ENCODE measurements at regions not wholly inside any gene's neighbourhood (a gene's known extent, or its start where the extent isn't known, plus 50 kb on each side); places are given as distances from the start of the nearest gene placed in this dataset.

GRCh38 chr21:35504277-35504676, 455.2 kb upstream of the RUNX1 start:
- intact Hi-C loops (cut with micrococcal nuclease) (no loop called here), dilution Hi-C loops (cut with MboI; ENCODE audit: extremely low pct_ligation_motif_present, low sequenced_read_pairs) (no loop called here)
- ChIA-PET CTCF (interaction anchor here (1.0 to 2.2 kb wide), 4 partner anchors 16 to 336 kb away, joined by 3 to 5 read pairs (median 4); no protein-coding TSS in a partner anchor), POLR2A (no interaction called here)
- Histone ChIP-seq H2AFZ (ENCODE audit: low read depth, low read length) (no peak overlapping the region), H3K27me3 (ENCODE audit: control insufficient read depth in 2 of 2, insufficient read depth in 2 of 2, low read length in 2 of 2) (peaks cover 8 to 18% of the 10 kb centered on the region in 2 experiments), H3K9me1 (replicated peaks; ENCODE audit: control insufficient read depth, extremely low read depth, insufficient read depth, low read length) (no peaks in the 10 kb centered on the region), H3K9ac (replicated peaks; ENCODE audit: extremely low read depth, insufficient read depth, low read length) (no peak overlapping the region), H3K4me2 (ENCODE audit: insufficient read depth, low read length) (no peak overlapping the region), H4K20me1 (replicated peaks; ENCODE audit: control insufficient read depth, extremely low read depth, insufficient read depth, low read length) (no peaks in the 10 kb centered on the region), H3K4me1 (ENCODE audit: control insufficient read depth, extremely low read depth, insufficient read depth, low read length) (peaks cover 2% of the 10 kb centered on the region), H3K27ac (ENCODE audit: insufficient read depth, low read depth, low read length) (no peak overlapping the region), H3K4me3 (replicated peaks in 1 of 3; ENCODE audit: insufficient read depth in 1 of 3, low read depth in 1 of 3, low read length in 3 of 3) (no peak overlapping the region), H3K79me2 (ENCODE audit: control insufficient read depth, insufficient read depth, low read length) (no peaks in the 10 kb centered on the region), H3K9me3 (replicated peaks; ENCODE audit: control insufficient read depth, insufficient read depth, low read length) (no peaks in the 10 kb centered on the region), H3K36me3 (ENCODE audit: control insufficient read depth in 2 of 2, extremely low read depth in 1 of 2, insufficient read depth in 2 of 2, low read length in 2 of 2) (no peaks in the 10 kb centered on the region)
- DNase-seq (ENCODE audit: low read depth, low spot score) (no peak), FAIRE-seq (no peak)
- no TSS peak for BruUV-seq (replicated peaks)
- TF ChIP-seq MAX (IDR thresholded peaks at IDR 0.05; ENCODE audit: insufficient read depth, insufficient read length) = no peak
- TF ChIP-seq FOS (IDR thresholded peaks at IDR 0.05; ENCODE audit: borderline replicate concordance, insufficient read depth, low read length) = no peak
- TF ChIP-seq POLR2AphosphoS5 (IDR thresholded peaks at IDR 0.05; ENCODE audit: insufficient read depth, low read depth, low read length) = no peak
- no peak for TF ChIP-seq EZH2 (IDR thresholded peaks at IDR 0.05; ENCODE audit: borderline replicate concordance, low read depth, low read length, severe bottlenecking)
- TF ChIP-seq CTCF (IDR thresholded peaks at IDR 0.05; ENCODE audit: extremely low read depth in 1 of 2, insufficient read depth in 1 of 2, low read depth in 1 of 2, low read length in 2 of 2) = no peak
- no peak for TF ChIP-seq POLR2A (IDR thresholded peaks at IDR 0.05; ENCODE audit: low read depth, low read length)
- TF ChIP-seq MYC (IDR thresholded peaks at IDR 0.05; ENCODE audit: low read depth, low read length) = no peak
- TF ChIP-seq GATA2 (IDR thresholded peaks at IDR 0.05; ENCODE audit: insufficient read depth, insufficient read length, low read depth, low read length) = no peak
- TF ChIP-seq JUN (IDR thresholded peaks at IDR 0.05; ENCODE audit: borderline replicate concordance, insufficient read depth, insufficient read length, low read depth) = no peak

Data from endothelial cell of umbilical vein (primary cell).